ENCODE measurements at regions not wholly inside any gene's neighbourhood (a gene's known extent, or its start where the extent isn't known, plus 50 kb on each side); places are given as distances from the start of the nearest gene placed in this dataset.
"Not testable (repeated sequence)": the region's sequence is repeated elsewhere in the genome, so short reads cannot be mapped to it uniquely, and the experiment has no call there.

GRCh38 chr3:156048483-156048882 is 71.9 kb upstream of the KCNAB1 start:
- not testable (repeated sequence) for DNase-seq (ENCODE audit: low read depth)

GRCh38 chr3:156050918-156051317 is 69.5 kb upstream of the KCNAB1 start:
- DNase-seq (ENCODE audit: low read depth) = peak; percentile 15

- DNase-seq (ENCODE audit: low read depth) = no peak
These were observed 68.7 kb upstream of the KCNAB1 start for GRCh38 chr3:156051651-156052050.

GRCh38 chr3:156052115-156052514 is 68.3 kb upstream of the KCNAB1 start:
- DNase-seq (ENCODE audit: low read depth) = no peak

- no peak for DNase-seq (ENCODE audit: low read depth)
These were observed 60.4 kb upstream of the KCNAB1 start for GRCh38 chr3:156059950-156060501.

GRCh38 chr3:156068151-156068550 is 52.2 kb upstream of the KCNAB1 start:
- not testable (repeated sequence) for DNase-seq (ENCODE audit: low read depth)

- no peak for DNase-seq (ENCODE audit: low read depth)
These were observed 50.4 kb upstream of the KCNAB1 start for GRCh38 chr3:156070028-156070427.
